Endothelial cell of umbilical vein (primary cell): ENCODE measurements at regions not wholly inside any gene's neighbourhood (a gene's known extent, or its start where the extent isn't known, plus 50 kb on each side); places are given as distances from the start of the nearest gene placed in this dataset.

Source experiments
- EZH2 ChIP-seq: IDR thresholded peaks from 2 replicates; pipeline ENCODE4 v1.6.1; 2012; ENCODE audit warnings: borderline replicate concordance, low read depth, mild to moderate bottlenecking, moderate library complexity, low read length, inconsistent platforms; ENCODE audit not compliant: severe bottlenecking
- FOS ChIP-seq: IDR thresholded peaks from 2 replicates; pipeline ENCODE4 v1.6.1; 2011; ENCODE audit warnings: mild to moderate bottlenecking, low read length, moderate library complexity, borderline replicate concordance; ENCODE audit not compliant: insufficient read depth
- GATA2 ChIP-seq: IDR thresholded peaks from 2 replicates; pipeline ENCODE4 v1.7.0; 2011; ENCODE audit warnings: low read depth, mild to moderate bottlenecking, moderate library complexity, mixed read lengths, low read length; ENCODE audit not compliant: insufficient read length, insufficient read depth
- MYC ChIP-seq: IDR thresholded peaks from one replicate; pipeline ENCODE4 v1.6.1; 2011; ENCODE audit warnings: mild to moderate bottlenecking, low read depth, low read length
- POLR2A ChIP-seq: IDR thresholded peaks from 2 replicates; pipeline ENCODE4 v1.6.1; 2012; ENCODE audit warnings: low read depth, mild to moderate bottlenecking, control low read depth, low read length
- POLR2AphosphoS5 ChIP-seq: IDR thresholded peaks from 2 replicates; pipeline ENCODE4 v1.6.1; 2012; ENCODE audit warnings: low read depth, mild to moderate bottlenecking, control low read depth, low read length, moderate library complexity; ENCODE audit not compliant: insufficient read depth
- TF ChIP-seq, protein P1 (sequence below), 2 donors: IDR thresholded peaks; 1 replicate in 1 of 2; 2 replicates in 1 of 2; pipeline ENCODE4 v1.5.1; 2011; ENCODE audit warnings: low read length in 2 of 2, mild to moderate bottlenecking in 2 of 2, moderate library complexity in 2 of 2, control low read depth in 1 of 2, inconsistent platforms in 1 of 2, low read depth in 1 of 2; ENCODE audit not compliant: insufficient read depth in 1 of 2; ENCODE audit errors: extremely low read depth in 1 of 2

DNA sequence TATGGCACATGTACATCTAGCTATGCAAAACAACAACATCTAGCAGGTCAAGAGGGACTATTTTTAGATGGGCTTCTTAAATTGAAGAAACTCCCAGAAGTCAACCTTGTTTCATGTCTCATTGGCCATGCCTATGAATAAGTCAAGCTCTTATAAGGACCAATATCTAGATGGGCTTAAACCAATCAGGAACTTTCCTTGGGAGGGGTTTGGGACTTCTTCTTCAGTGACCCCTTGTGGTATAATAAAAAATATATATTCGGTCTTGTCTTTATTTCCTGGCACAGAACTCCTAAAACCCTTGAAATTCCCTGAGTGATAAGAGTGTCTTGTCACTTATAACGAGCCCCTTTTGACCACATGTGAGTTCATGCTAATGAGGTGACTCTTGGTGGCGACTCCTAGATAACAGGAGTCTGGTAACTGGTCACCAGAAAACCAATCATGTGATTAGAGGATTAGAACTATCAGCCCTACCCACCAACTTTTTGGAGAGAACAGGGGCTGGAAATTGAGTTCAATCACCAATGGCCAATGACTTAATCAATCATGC, 218.3 kb downstream of the HHIPL2 start:
- TF ChIP-seq, protein P1, sequence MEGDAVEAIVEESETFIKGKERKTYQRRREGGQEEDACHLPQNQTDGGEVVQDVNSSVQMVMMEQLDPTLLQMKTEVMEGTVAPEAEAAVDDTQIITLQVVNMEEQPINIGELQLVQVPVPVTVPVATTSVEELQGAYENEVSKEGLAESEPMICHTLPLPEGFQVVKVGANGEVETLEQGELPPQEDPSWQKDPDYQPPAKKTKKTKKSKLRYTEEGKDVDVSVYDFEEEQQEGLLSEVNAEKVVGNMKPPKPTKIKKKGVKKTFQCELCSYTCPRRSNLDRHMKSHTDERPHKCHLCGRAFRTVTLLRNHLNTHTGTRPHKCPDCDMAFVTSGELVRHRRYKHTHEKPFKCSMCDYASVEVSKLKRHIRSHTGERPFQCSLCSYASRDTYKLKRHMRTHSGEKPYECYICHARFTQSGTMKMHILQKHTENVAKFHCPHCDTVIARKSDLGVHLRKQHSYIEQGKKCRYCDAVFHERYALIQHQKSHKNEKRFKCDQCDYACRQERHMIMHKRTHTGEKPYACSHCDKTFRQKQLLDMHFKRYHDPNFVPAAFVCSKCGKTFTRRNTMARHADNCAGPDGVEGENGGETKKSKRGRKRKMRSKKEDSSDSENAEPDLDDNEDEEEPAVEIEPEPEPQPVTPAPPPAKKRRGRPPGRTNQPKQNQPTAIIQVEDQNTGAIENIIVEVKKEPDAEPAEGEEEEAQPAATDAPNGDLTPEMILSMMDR (IDR thresholded peaks at IDR 0.05; ENCODE audit: extremely low read depth in 1 of 2, insufficient read depth in 1 of 2, low read depth in 1 of 2, low read length in 2 of 2): no peak
- TF ChIP-seq POLR2AphosphoS5 (no peak), EZH2 (no peak), FOS (no peak), GATA2 (no peak), POLR2A (no peak), MYC (no peak)
